B cell (primary cell): ENCODE measurements at regions not wholly inside any gene's neighbourhood (a gene's known extent, or its start where the extent isn't known, plus 50 kb on each side); places are given as distances from the start of the nearest gene placed in this dataset.

Source experiments
- ATAC-seq: fragments of 200-7000 bp; cut with Tn5 transposase; one replicate; pipeline ENCODE4 v1.10.0; 2021; ENCODE audit warnings: low read depth, mild to moderate bottlenecking, moderate number of reproducible peaks, moderate library complexity
- CTCF ChIA-PET: fragments of 350-600 bp; sonication (Branson Sonifier 250); formaldehyde crosslinking; loops from one replicate; lab custom pipeline; 2021; ENCODE audit warnings: antibody characterized with exemption, inconsistent platforms; lab: Charles Lee
- POLR2A ChIA-PET: fragments of 350-600 bp; sonication (Branson Sonifier 250); formaldehyde crosslinking; loops from one replicate; lab custom pipeline; 2021; ENCODE audit warnings: antibody characterized with exemption; lab: Charles Lee
- DNase-seq: peaks from one replicate; pipeline ENCODE4 v3.0.0; 2013
- H2AFZ ChIP-seq: 2 replicates; pipeline ENCODE4 v1.6.1; 2012; ENCODE audit warnings: mild to moderate bottlenecking, low read depth, low read length; ENCODE audit not compliant: insufficient read depth, poor library complexity, severe bottlenecking
- H3K27ac ChIP-seq, 2 donors: 1 replicate in 1 of 2; 2 replicates in 1 of 2; pipeline ENCODE4 v1.5.1; 2012 to 2013; ENCODE audit warnings: low read length in 2 of 2, mild to moderate bottlenecking in 2 of 2, moderate library complexity in 1 of 2
- H3K27me3 ChIP-seq, 4 experiments: fragments of 200-600 bp in 1 of 4; sonication (generic) in 1 of 4; replicated peaks in 1 of 4; 1 replicate in 2 of 4; 2 replicates in 2 of 4; pipeline versions ENCODE4 v1.6.1 to v1.7.0; 2013 to 2016; ENCODE audit warnings: low read length in 3 of 4, mild to moderate bottlenecking in 2 of 4, mixed read lengths in 1 of 4, moderate library complexity in 1 of 4; ENCODE audit not compliant: insufficient read depth in 4 of 4, control insufficient read depth in 3 of 4; ENCODE audit errors: control extremely low read depth in 1 of 4
- H3K36me3 ChIP-seq, 2 experiments: replicated peaks in 1 of 2; 1 replicate in 1 of 2; 2 replicates in 1 of 2; pipeline versions ENCODE4 v1.6.1 to v1.7.1; 2013; ENCODE audit warnings: low read length in 1 of 2; ENCODE audit not compliant: insufficient read depth in 2 of 2, control insufficient read depth in 1 of 2; ENCODE audit errors: control extremely low read depth in 1 of 2, extremely low read depth in 1 of 2
- H3K4me1 ChIP-seq, 2 donors: fragments of 200-600 bp in 1 of 2; sonication (generic) in 1 of 2; 1 replicate in 1 of 2; 2 replicates in 1 of 2; pipeline versions ENCODE4 v1.5.1 to v1.6.1; 2013 to 2017; ENCODE audit warnings: low read length in 2 of 2; ENCODE audit not compliant: control insufficient read depth in 2 of 2, insufficient read depth in 2 of 2
- H3K4me2 ChIP-seq: replicated peaks from 2 replicates; pipeline ENCODE3; 2012; ENCODE audit warnings: mild to moderate bottlenecking, low read depth, low read length; ENCODE audit not compliant: poor library complexity, severe bottlenecking
- H3K4me3 ChIP-seq, 5 experiments: fragments of 200-600 bp in 1 of 5; sonication (generic) in 1 of 5; 1 replicate in 3 of 5; 2 replicates in 2 of 5; pipeline versions ENCODE4 v1.5.1 to v1.7.0; 2011 to 2016; ENCODE audit warnings: low read length in 4 of 5, mild to moderate bottlenecking in 4 of 5, low read depth in 2 of 5, control low read depth in 1 of 5, moderate library complexity in 1 of 5; ENCODE audit not compliant: insufficient read depth in 1 of 5; ENCODE audit errors: control extremely low read depth in 1 of 5, extremely low read depth in 1 of 5
- H3K79me2 ChIP-seq: fragments of 200-600 bp; sonication (generic); one replicate; pipeline ENCODE4 v1.6.0; 2016; ENCODE audit warnings: low read length; ENCODE audit not compliant: control insufficient read depth, insufficient read depth
- H3K9ac ChIP-seq: fragments of 200-600 bp; sonication (generic); 2 replicates; pipeline ENCODE4 v1.6.1; 2017; ENCODE audit warnings: mild to moderate bottlenecking, low read length, moderate library complexity
- H3K9me3 ChIP-seq, 3 donors: one replicate each; pipeline versions ENCODE4 v1.6.1 to v1.7.1; 2013; ENCODE audit warnings: low read length in 2 of 3; ENCODE audit not compliant: control insufficient read depth in 2 of 3, insufficient read depth in 1 of 3; ENCODE audit errors: control extremely low read depth in 1 of 3
- H4K20me1 ChIP-seq: 2 replicates; pipeline ENCODE4 v1.6.0; 2012; ENCODE audit warnings: mild to moderate bottlenecking, low read length; ENCODE audit not compliant: insufficient read depth, control insufficient read depth, poor library complexity, severe bottlenecking
- H3K27ac Mint-ChIP-seq: one replicate; pipeline ENCODE4 v1.8.0; 2021; ENCODE audit warnings: mixed read lengths
- H3K27me3 Mint-ChIP-seq: one replicate; pipeline ENCODE4 v1.8.0; 2021; ENCODE audit warnings: mixed read lengths
- H3K4me1 Mint-ChIP-seq: one replicate; pipeline ENCODE4 v1.8.0; 2021; ENCODE audit warnings: mixed read lengths
- H3K4me3 Mint-ChIP-seq: one replicate; pipeline ENCODE4 v1.8.0; 2021; ENCODE audit warnings: mixed read lengths
- H3K9me3 Mint-ChIP-seq: one replicate; pipeline ENCODE4 v1.8.0; 2022; ENCODE audit warnings: mixed read lengths; ENCODE audit not compliant: insufficient read depth
- CTCF ChIP-seq: fragments of 200-600 bp; IDR thresholded peaks from one replicate; pipeline ENCODE4 v1.8.0; 2022; ENCODE audit warnings: antibody characterized with exemption, mild to moderate bottlenecking
- EZH2 ChIP-seq: IDR thresholded peaks from 2 replicates; pipeline ENCODE4 v1.6.1; 2012; ENCODE audit warnings: borderline replicate concordance, low read depth, mild to moderate bottlenecking, moderate library complexity, low read length; ENCODE audit not compliant: insufficient read depth, poor library complexity, severe bottlenecking
- WGBS: methylation state at CpG from one replicate; pipeline ENCODE4 v1.1.5; 2013; ENCODE audit warnings: missing lambda C conversion rate; ENCODE audit not compliant: insufficient coverage; 5-methylcytosine and 5-hydroxymethylcytosine counted together
- intact Hi-C: fragments of 100-400 bp; cut with micrococcal nuclease; formaldehyde crosslinking; loops from one replicate; pipeline ENCODE4 v1.10.0; 2022

DNA sequence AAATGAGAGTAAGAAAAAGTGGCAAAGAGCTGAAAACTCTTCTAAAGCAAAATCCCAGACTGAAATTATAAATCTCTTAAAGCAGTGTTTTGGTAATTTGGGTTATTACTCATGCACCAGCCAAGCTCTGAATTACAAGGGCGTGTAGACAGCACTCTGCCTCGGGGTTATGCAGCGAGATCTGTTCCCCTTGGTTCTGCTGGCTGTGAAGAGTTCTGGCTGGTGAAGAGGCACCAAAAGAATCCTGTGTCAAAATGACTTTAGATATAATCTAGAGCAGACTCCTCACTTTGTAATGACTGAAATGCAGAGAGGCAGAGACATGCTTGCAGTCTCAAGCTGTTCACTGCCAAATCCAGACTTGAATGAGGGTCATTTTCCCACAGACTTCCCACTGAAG lies 461.8 kb upstream of the CXADR start:
- intact Hi-C loops = no loop called here
- no peak overlapping the region for H2AFZ ChIP-seq
- POLR2A ChIA-PET = no interaction called here
- no peaks in the 10 kb centered on the region for H4K20me1 ChIP-seq
- H3K4me1 ChIP-seq = no peaks in the 10 kb centered on the region
- no peak overlapping the region for H3K9ac ChIP-seq
- H3K4me3 ChIP-seq = no peak overlapping the region
- H3K9me3 ChIP-seq = peaks cover 1 to 11% (median 4%) of the 10 kb centered on the region in 3 donors
- Mint-ChIP-seq H3K9me3 (peaks cover 10% of the 10 kb centered on the region), H3K27me3 (no peaks in the 10 kb centered on the region), H3K4me3 (no peak overlapping the region), H3K4me1 (no peaks in the 10 kb centered on the region), H3K27ac (no peak overlapping the region)
- H3K27me3 ChIP-seq = no peaks in the 10 kb centered on the region
- no peaks in the 10 kb centered on the region for H3K36me3 ChIP-seq
- TF ChIP-seq EZH2 (no peak), CTCF (no peak)
- no peak overlapping the region for H3K4me2 ChIP-seq
- DNase-seq (no peak), ATAC-seq (no peak)
- no peak overlapping the region for H3K27ac ChIP-seq
- no CpG with 5 or more reads among the region's 3 CpGs for WGBS
- H3K79me2 ChIP-seq = no peaks in the 10 kb centered on the region
- CTCF ChIA-PET = no interaction called here

- Mint-ChIP-seq H3K27me3 (no peaks in the 10 kb centered on the region), H3K4me3 (no peak overlapping the region), H3K9me3 (peaks cover 9% of the 10 kb centered on the region), H3K4me1 (no peaks in the 10 kb centered on the region), H3K27ac (no peak overlapping the region)
- H3K27ac ChIP-seq = no peak overlapping the region
- H3K9ac ChIP-seq = no peak overlapping the region
- no peak overlapping the region for H3K4me3 ChIP-seq
- H3K27me3 ChIP-seq = no peaks in the 10 kb centered on the region
- no peaks in the 10 kb centered on the region for H3K4me1 ChIP-seq
- DNase-seq = no peak
- no peak for TF ChIP-seq CTCF
- no peak for TF ChIP-seq EZH2
- H3K36me3 ChIP-seq = no peaks in the 10 kb centered on the region
- intact Hi-C loops = no loop called here
- no peaks in the 10 kb centered on the region for H3K79me2 ChIP-seq
- peaks cover 1 to 11% (median 4%) of the 10 kb centered on the region in 3 donors for H3K9me3 ChIP-seq
- no peak for ATAC-seq
- POLR2A ChIA-PET = no interaction called here
- WGBS = 70% methylated on average over 3 of the region's 7 CpGs
- CTCF ChIA-PET = no interaction called here
- H3K4me2 ChIP-seq = no peak overlapping the region
- no peaks in the 10 kb centered on the region for H4K20me1 ChIP-seq
- no peak overlapping the region for H2AFZ ChIP-seq
These were observed 459.5 kb upstream of the CXADR start for GRCh38 chr21:17053321-17053720.
